ENCODE measurements at regions not wholly inside any gene's neighbourhood (a gene's known extent, or its start where the extent isn't known, plus 50 kb on each side); places are given as distances from the start of the nearest gene placed in this dataset.
A peak's percentile ranks its signal among the peaks of the same experiment; 100 is the strongest.

DNA sequence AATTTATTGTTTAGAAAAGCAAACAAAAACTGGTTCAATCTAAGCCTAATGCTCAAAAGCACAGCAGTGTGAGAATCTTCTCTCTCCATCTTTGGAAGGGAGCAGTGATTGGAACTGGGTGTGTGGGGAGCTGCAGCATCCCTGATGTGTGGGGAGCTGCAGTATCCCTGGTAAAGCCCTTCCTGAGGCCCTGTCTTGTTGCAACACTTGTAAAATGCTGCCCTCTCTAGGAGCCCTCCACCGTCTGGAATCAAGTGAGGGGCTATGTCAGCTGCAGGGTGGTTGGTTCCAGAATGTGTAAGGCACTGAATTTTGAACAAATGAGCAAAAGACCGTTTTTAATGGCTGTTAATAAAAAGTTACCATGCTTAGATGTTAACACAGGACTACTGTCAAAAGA, 147.7 kb upstream of the RAB12 start:
- Histone ChIP-seq H4K20me1 (ENCODE audit: insufficient read depth, low read length) (no peaks in the 10 kb centered on the region), H3K27me3 (ENCODE audit: control insufficient read depth in 1 of 2, insufficient read depth in 2 of 2, low read length in 2 of 2) (peaks cover 0 to 4% of the 10 kb centered on the region in 2 experiments; a peak in 1 of 5 replicates), H3K27ac (ENCODE audit: extremely low read length, insufficient read depth, low read length) (no peak overlapping the region), H3K9me3 (ENCODE audit: low read length) (no peaks in the 10 kb centered on the region), H2AFZ (ENCODE audit: low read length) (no peak overlapping the region), H3K4me2 (ENCODE audit: low read depth, low read length) (no peak overlapping the region), H3K4me1 (ENCODE audit: insufficient read depth, low read length) (peaks cover 15% of the 10 kb centered on the region), H3K9ac (ENCODE audit: insufficient read depth, low read depth, low read length) (no peak overlapping the region), H3K79me2 (ENCODE audit: insufficient read depth, low read length) (no peaks in the 10 kb centered on the region), H3K4me3 (replicated peaks in 1 of 3; ENCODE audit: insufficient read depth in 1 of 3, low read depth in 2 of 3, low read length in 3 of 3) (no peak overlapping the region), H3K36me3 (replicated peaks in 1 of 2; ENCODE audit: control insufficient read depth in 1 of 2, insufficient read depth in 2 of 2, low read length in 2 of 2) (no peaks in the 10 kb centered on the region)
- FAIRE-seq (no peak), ATAC-seq (peak; percentile 31; the same call in 1 of the 3 replicates), DNase-seq (ENCODE audit: low spot score) (no peak)
- ChIA-PET CTCF (ENCODE audit: low intra/inter-chr PET ratio, low total read pairs) (no interaction called here), POLR2A (no interaction called here)
- no TSS peak for BruUV-seq (replicated peaks)
- in situ Hi-C loops (cut with HindIII; ENCODE audit: extremely low pct_ligation_motif_present, low pct_unique_long_range_greater_than_20kb) (no loop called here), intact Hi-C loops (cut with micrococcal nuclease; ENCODE audit: unreplicated experiment) (no loop called here)
- no peak for TF ChIP-seq ZNF607 (CRISPR knock-in tag; IDR thresholded peaks at IDR 0.05; ENCODE audit: borderline replicate concordance)
- TF ChIP-seq, protein P1, sequence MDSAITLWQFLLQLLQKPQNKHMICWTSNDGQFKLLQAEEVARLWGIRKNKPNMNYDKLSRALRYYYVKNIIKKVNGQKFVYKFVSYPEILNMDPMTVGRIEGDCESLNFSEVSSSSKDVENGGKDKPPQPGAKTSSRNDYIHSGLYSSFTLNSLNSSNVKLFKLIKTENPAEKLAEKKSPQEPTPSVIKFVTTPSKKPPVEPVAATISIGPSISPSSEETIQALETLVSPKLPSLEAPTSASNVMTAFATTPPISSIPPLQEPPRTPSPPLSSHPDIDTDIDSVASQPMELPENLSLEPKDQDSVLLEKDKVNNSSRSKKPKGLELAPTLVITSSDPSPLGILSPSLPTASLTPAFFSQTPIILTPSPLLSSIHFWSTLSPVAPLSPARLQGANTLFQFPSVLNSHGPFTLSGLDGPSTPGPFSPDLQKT (CRISPR knock-in tag; IDR thresholded peaks at IDR 0.05; ENCODE audit: borderline replicate concordance): no peak
- TF ChIP-seq MEIS1 (CRISPR knock-in tag; IDR thresholded peaks at IDR 0.05; ENCODE audit: borderline replicate concordance): no peak
- TF ChIP-seq, protein P2, sequence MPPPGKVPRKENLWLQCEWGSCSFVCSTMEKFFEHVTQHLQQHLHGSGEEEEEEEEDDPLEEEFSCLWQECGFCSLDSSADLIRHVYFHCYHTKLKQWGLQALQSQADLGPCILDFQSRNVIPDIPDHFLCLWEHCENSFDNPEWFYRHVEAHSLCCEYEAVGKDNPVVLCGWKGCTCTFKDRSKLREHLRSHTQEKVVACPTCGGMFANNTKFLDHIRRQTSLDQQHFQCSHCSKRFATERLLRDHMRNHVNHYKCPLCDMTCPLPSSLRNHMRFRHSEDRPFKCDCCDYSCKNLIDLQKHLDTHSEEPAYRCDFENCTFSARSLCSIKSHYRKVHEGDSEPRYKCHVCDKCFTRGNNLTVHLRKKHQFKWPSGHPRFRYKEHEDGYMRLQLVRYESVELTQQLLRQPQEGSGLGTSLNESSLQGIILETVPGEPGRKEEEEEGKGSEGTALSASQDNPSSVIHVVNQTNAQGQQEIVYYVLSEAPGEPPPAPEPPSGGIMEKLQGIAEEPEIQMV (CRISPR knock-in tag; IDR thresholded peaks at IDR 0.05; ENCODE audit: low read depth): no peak
- TF ChIP-seq, protein P3, sequence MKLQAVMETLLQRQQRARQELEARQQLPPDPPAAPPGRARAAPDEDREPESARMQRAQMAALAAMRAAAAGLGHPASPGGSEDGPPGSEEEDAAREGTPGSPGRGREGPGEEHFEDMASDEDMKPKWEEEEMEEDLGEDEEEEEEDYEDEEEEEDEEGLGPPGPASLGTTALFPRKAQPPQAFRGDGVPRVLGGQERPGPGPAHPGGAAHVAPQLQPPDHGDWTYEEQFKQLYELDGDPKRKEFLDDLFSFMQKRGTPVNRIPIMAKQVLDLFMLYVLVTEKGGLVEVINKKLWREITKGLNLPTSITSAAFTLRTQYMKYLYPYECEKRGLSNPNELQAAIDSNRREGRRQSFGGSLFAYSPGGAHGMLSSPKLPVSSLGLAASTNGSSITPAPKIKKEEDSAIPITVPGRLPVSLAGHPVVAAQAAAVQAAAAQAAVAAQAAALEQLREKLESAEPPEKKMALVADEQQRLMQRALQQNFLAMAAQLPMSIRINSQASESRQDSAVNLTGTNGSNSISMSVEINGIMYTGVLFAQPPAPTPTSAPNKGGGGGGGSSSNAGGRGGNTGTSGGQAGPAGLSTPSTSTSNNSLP (IDR thresholded peaks at IDR 0.05; ENCODE audit: low read depth, low read length): no peak
- TF ChIP-seq, protein P4, sequence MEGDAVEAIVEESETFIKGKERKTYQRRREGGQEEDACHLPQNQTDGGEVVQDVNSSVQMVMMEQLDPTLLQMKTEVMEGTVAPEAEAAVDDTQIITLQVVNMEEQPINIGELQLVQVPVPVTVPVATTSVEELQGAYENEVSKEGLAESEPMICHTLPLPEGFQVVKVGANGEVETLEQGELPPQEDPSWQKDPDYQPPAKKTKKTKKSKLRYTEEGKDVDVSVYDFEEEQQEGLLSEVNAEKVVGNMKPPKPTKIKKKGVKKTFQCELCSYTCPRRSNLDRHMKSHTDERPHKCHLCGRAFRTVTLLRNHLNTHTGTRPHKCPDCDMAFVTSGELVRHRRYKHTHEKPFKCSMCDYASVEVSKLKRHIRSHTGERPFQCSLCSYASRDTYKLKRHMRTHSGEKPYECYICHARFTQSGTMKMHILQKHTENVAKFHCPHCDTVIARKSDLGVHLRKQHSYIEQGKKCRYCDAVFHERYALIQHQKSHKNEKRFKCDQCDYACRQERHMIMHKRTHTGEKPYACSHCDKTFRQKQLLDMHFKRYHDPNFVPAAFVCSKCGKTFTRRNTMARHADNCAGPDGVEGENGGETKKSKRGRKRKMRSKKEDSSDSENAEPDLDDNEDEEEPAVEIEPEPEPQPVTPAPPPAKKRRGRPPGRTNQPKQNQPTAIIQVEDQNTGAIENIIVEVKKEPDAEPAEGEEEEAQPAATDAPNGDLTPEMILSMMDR (CRISPR knock-in tag; IDR thresholded peaks at IDR 0.05): peak; percentile 23; the same call in 1 of the 2 replicates
- TF ChIP-seq ZNF777 (CRISPR knock-in tag; IDR thresholded peaks at IDR 0.05): no peak
- WGBS (ENCODE audit: low lambda C conversion rate): 8% methylated on average over 2 of the region's 2 CpGs

All from HepG2 (cell line).